Esophagus muscularis mucosa (tissue), 4 donors: ENCODE measurements at regions not wholly inside any gene's neighbourhood (a gene's known extent, or its start where the extent isn't known, plus 50 kb on each side); places are given as distances from the start of the nearest gene placed in this dataset.

Source experiments
- CTCF ChIP-seq, 3 experiments: fragments of 200-600 bp in 2 of 3; fragments of 450-650 bp in 1 of 3; sonication (generic) in 2 of 3; IDR thresholded peaks; one replicate each; pipeline ENCODE4 v1.5.1; 2017 to 2019; ENCODE audit warnings: antibody characterized with exemption in 3 of 3, mild to moderate bottlenecking in 2 of 3, moderate library complexity in 1 of 3
- EP300 ChIP-seq: sonication (generic); formaldehyde crosslinking; IDR thresholded peaks from one replicate; pipeline ENCODE4 v1.6.1; 2017; ENCODE audit warnings: antibody characterized with exemption
- POLR2A ChIP-seq: fragments of 450-650 bp; IDR thresholded peaks from one replicate; pipeline ENCODE4 v1.6.1; 2017; ENCODE audit warnings: antibody characterized with exemption, moderate library complexity, mild to moderate bottlenecking, low read depth
- POLR2AphosphoS5 ChIP-seq, 2 donors: sonication (generic); formaldehyde crosslinking; IDR thresholded peaks; one replicate each; pipeline ENCODE4 v1.6.1; 2017; ENCODE audit warnings: antibody characterized with exemption in 2 of 2

GRCh38 chr20:41897708-41898107 lies 279.5 kb upstream of the CHD6 start:
- TF ChIP-seq POLR2A, result no peak
- TF ChIP-seq CTCF (IDR thresholded peaks at IDR 0.05), result no peak
- no peak for TF ChIP-seq POLR2AphosphoS5 (IDR thresholded peaks at IDR 0.05)
- TF ChIP-seq EP300, result no peak
